Hematopoietic multipotent progenitor cell treated with erythropoietin and hydrocortisone succinate and interleukin-3 and kit ligand, for 8 days (in vitro differentiated cells): ENCODE measurements at regions not wholly inside any gene's neighbourhood (a gene's known extent, or its start where the extent isn't known, plus 50 kb on each side); places are given as distances from the start of the nearest gene placed in this dataset.

Source experiments
- DNase-seq: peaks from one replicate; pipeline ENCODE4 v3.0.0-alpha.2; 2015

GRCh38 chr9:87824216-87824875 lies 58.3 kb upstream of the SPATA31E1 start:
- no peak for DNase-seq

- DNase-seq = no peak
Measured at GRCh38 chr9:87824886-87825285, 57.8 kb upstream of the SPATA31E1 start.

DNA sequence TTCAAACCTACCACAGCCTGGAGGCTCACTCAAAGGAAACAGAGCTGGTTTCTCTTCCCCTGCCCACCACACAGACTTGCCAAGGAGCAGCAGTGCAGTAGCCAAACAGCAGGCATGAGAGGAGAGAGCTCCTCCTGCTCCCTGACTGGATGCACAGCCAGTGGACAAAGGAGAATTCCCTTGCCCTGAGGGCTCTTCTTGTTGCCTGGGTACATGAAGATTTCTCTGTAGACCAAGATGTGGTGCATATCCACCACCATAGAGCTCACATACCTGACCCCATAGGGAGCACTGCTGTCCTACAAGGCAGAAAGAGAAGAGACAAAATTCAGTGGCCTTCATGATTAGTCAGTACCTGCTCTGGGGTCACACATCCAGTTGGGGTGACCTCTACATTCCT lies 56.3 kb upstream of the SPATA31E1 start:
- no peak for DNase-seq

DNA sequence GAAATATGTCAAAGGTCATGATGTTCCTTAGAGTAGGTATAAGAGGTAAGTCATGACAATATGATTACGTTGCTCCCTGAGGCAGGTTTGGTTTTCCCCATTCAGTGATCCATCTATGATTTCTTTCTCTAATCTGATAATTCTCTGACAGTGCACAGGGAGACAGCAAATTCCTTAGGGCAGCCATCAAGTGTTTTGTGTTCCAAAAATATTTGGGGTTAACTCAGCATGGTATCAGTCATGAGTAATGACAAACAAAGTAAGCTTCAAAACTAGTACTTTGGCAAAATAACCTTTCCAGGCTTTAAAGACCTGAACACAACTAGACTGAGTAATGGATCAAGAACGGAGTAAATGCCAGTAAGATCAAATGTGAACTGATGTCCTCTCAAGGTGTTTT lies 55.3 kb upstream of the SPATA31E1 start:
- DNase-seq = no peak

DNA sequence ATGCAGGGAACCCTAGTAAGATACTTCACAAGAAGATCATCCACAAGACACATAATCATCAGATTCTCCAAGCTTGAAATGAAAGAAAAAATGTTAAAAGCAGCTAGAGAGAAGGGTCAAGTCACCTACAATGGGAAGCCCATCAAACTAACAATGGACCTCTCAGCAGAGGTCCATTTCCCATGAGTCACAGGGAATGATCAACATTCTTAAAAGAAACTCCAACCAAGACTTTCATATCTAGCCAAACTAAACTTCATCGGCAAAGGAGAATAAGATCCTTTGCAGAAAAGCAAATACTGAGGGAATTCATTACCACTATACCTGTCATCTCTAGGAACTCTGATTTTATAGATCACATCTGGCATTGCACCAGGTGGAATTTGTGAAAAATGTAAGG lies 52.9 kb upstream of the SPATA31E1 start:
- DNase-seq = no peak

DNA sequence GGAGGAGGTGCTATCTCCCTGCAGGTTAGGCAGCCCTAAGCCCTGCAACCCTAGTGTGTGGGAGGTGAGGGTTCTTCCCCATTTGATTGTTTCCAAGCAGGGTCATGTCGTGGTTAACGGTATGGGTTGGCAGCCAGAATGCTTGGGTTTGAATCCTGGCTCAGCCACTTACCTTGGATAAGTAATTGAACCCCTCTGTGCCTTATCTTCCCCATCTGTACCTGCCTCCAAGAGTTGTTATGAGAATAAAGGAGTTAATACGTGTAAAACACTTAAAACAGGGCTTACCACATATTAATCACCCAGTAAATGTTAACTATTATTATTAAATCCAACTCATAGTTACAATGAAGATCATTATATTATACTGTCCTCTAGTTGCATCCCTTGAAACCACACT lies 52.2 kb upstream of the SPATA31E1 start:
- no peak for DNase-seq

- no peak for DNase-seq
Measured at GRCh38 chr9:87831159-87831558, 51.5 kb upstream of the SPATA31E1 start.
